Neural progenitor cell (in vitro differentiated cells): ENCODE measurements at regions not wholly inside any gene's neighbourhood (a gene's known extent, or its start where the extent isn't known, plus 50 kb on each side); places are given as distances from the start of the nearest gene placed in this dataset.

Source experiments
- EZH2 ChIP-seq: fragments of 200-600 bp; sonication (generic); IDR thresholded peaks from 2 replicates; pipeline ENCODE4 v1.6.1; 2017; ENCODE audit warnings: antibody characterized with exemption, mild to moderate bottlenecking, moderate library complexity
- EZH2phosphoT487 ChIP-seq: fragments of 200-600 bp; sonication (generic); IDR thresholded peaks from 2 replicates; pipeline ENCODE4 v1.6.1; 2017; ENCODE audit warnings: antibody characterized with exemption
- TF ChIP-seq, protein P1 (sequence below): fragments of 200-600 bp; sonication (generic); IDR thresholded peaks from 2 replicates; pipeline ENCODE4 v1.5.1; 2017; ENCODE audit warnings: antibody characterized with exemption, mild to moderate bottlenecking

DNA sequence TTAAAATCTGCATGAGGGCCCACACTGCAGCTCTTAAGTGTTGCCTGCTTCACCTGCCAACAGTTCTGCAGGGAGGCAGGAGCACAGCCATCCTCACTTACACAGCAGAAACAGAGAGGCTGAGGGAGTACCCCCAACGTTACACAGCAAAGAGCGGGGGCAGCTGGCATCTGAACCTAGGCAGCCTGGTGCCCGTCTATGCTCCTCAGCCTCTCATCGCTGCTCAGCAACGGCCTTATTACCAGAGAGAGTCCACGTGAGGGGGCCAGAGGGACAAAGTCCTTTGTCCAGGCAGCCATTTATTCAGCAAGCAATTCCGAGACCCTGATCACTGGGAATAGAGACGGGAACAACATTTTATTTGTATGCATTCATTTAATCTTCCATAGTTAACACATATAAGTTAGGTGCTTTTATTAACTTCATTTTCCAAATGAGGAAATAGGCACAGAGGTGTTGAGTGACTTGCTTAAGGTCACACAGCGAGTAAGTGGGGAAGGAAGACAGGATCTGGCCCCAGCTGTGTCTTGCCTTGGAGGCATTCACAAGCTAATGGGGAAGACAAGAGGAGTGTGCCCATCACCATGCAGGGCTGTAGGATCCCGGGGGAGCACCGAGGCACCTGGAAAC, 52.2 kb upstream of the SORCS2 start:
- TF ChIP-seq, protein P1, sequence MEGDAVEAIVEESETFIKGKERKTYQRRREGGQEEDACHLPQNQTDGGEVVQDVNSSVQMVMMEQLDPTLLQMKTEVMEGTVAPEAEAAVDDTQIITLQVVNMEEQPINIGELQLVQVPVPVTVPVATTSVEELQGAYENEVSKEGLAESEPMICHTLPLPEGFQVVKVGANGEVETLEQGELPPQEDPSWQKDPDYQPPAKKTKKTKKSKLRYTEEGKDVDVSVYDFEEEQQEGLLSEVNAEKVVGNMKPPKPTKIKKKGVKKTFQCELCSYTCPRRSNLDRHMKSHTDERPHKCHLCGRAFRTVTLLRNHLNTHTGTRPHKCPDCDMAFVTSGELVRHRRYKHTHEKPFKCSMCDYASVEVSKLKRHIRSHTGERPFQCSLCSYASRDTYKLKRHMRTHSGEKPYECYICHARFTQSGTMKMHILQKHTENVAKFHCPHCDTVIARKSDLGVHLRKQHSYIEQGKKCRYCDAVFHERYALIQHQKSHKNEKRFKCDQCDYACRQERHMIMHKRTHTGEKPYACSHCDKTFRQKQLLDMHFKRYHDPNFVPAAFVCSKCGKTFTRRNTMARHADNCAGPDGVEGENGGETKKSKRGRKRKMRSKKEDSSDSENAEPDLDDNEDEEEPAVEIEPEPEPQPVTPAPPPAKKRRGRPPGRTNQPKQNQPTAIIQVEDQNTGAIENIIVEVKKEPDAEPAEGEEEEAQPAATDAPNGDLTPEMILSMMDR = no peak
- no peak for TF ChIP-seq EZH2phosphoT487
- TF ChIP-seq EZH2 = no peak
